ENCODE measurements at regions not wholly inside any gene's neighbourhood (a gene's known extent, or its start where the extent isn't known, plus 50 kb on each side); places are given as distances from the start of the nearest gene placed in this dataset.

DNA sequence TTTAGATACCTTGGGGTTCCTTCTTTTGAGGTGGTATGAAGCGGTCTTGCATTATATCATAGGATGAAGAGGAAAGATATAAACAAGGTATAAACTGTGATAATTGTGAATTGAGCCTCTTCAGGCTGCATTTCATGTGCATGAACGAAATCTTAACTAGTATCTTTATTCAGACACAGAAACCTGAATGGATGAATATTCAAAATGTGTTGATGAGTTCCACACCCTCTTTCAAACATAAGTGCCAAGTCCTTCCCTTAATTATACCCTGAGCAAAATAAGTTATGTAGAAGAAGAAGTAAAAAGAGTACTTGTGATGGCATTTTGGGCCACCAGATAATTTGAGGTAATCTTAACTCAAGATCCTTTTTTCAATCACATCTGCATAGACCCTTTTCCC, 103.1 kb upstream of the CFAP20DC start:
- no peak for TF ChIP-seq CTCF (IDR thresholded peaks at IDR 0.05)
- no peaks in the 10 kb centered on the region for H3K4me1 Mint-ChIP-seq (ENCODE audit: unreplicated experiment)
- peaks cover 27% of the 10 kb centered on the region for H3K27me3 Mint-ChIP-seq (ENCODE audit: unreplicated experiment)
- H3K27ac Mint-ChIP-seq (ENCODE audit: unreplicated experiment) = no peak overlapping the region
- H3K4me3 Mint-ChIP-seq (ENCODE audit: unreplicated experiment) = no peak overlapping the region
- peaks cover 14% of the 10 kb centered on the region for H3K9me3 Mint-ChIP-seq (ENCODE audit: unreplicated experiment)
- DNase-seq (ENCODE audit: extremely low spot score, unreplicated experiment) = no peak
- peaks cover 8% of the 10 kb centered on the region for H3K36me3 Mint-ChIP-seq (ENCODE audit: unreplicated experiment)

DNA sequence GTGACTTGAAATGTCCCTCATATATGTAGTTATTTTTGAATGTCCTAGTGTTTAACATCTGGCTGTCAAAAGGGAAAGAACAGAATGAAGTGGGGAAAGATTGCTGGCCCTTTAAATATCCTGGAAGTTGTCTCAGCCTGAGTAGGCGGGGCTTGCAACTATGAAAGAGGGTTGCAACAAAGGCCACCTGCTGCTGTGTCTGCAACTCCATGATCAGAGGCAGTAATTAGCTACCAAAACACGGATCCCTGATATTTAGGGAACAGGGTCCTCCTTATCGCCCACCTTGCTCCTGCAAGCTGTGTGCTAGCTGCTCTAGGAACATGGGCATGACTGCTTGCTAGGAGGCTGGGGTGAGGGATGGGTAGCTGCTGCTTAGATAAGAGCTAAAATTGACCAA, 100.2 kb upstream of the CFAP20DC start:
- H3K36me3 Mint-ChIP-seq (ENCODE audit: unreplicated experiment) = peaks cover 10% of the 10 kb centered on the region
- TF ChIP-seq CTCF (IDR thresholded peaks at IDR 0.05) = no peak
- no peak overlapping the region for H3K27ac Mint-ChIP-seq (ENCODE audit: unreplicated experiment)
- H3K9me3 Mint-ChIP-seq (ENCODE audit: unreplicated experiment) = peaks cover 27% of the 10 kb centered on the region
- no peak overlapping the region for H3K4me3 Mint-ChIP-seq (ENCODE audit: unreplicated experiment)
- DNase-seq (ENCODE audit: extremely low spot score, unreplicated experiment) = no peak
- H3K27me3 Mint-ChIP-seq (ENCODE audit: unreplicated experiment) = peaks cover 34% of the 10 kb centered on the region
- H3K4me1 Mint-ChIP-seq (ENCODE audit: unreplicated experiment) = no peaks in the 10 kb centered on the region

- Mint-ChIP-seq H3K4me3 (ENCODE audit: unreplicated experiment) (no peak overlapping the region), H3K27me3 (ENCODE audit: unreplicated experiment) (peaks cover 34% of the 10 kb centered on the region), H3K4me1 (ENCODE audit: unreplicated experiment) (no peaks in the 10 kb centered on the region), H3K36me3 (ENCODE audit: unreplicated experiment) (peaks cover 10% of the 10 kb centered on the region), H3K27ac (ENCODE audit: unreplicated experiment) (no peak overlapping the region), H3K9me3 (ENCODE audit: unreplicated experiment) (peaks cover 27% of the 10 kb centered on the region)
- TF ChIP-seq CTCF (IDR thresholded peaks at IDR 0.05) = no peak
- no peak for DNase-seq (ENCODE audit: extremely low spot score, unreplicated experiment)
Measured at GRCh38 chr3:59149166-59149565, 99.3 kb upstream of the CFAP20DC start.

DNA sequence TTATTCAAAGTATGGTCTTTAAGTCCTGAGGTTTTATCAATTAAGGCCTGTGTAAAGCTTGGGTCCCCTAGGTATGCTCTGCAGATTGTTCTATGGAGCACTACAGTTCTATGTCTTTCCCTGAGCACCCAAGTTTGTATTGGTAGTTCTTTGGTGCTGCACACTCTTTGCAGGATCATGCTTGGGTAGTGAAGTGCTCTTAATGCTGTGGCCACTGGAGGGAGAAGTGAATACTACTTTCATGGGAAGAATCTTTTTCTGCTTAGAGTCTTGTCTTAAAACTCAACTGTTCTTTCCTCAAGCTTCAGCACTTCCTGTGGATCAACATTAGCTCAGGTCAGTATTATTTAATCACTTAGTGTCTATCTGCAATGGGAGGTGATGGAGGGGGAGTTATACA, 93.6 kb upstream of the CFAP20DC start:
- peaks cover 14% of the 10 kb centered on the region for H3K9me3 Mint-ChIP-seq (ENCODE audit: unreplicated experiment)
- no peak for TF ChIP-seq CTCF (IDR thresholded peaks at IDR 0.05)
- peaks cover 3% of the 10 kb centered on the region for H3K4me1 Mint-ChIP-seq (ENCODE audit: unreplicated experiment)
- no peak for DNase-seq (ENCODE audit: extremely low spot score, unreplicated experiment)
- H3K27ac Mint-ChIP-seq (ENCODE audit: unreplicated experiment) = no peak overlapping the region
- H3K27me3 Mint-ChIP-seq (ENCODE audit: unreplicated experiment) = peaks cover 15% of the 10 kb centered on the region
- H3K4me3 Mint-ChIP-seq (ENCODE audit: unreplicated experiment) = no peak overlapping the region
- H3K36me3 Mint-ChIP-seq (ENCODE audit: unreplicated experiment) = peaks cover 2% of the 10 kb centered on the region

DNA sequence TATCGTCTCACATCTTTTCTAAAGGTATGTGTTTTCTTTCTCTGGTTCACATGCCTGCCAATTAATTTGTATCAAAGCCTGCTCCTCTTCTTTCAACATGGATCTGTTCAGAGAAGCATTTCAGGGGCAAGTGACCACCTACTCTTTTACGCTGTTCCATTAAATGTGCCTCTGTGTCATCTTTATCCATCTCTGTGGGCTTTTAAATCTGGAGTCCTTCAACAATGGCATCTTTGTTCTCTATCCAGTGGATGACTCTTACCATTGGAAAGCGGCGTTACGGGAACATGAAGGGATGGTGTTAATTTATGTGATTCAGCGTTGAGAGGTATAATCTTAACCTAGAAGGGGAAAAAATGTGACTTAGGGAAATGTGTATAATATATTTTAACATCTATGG, 92.7 kb upstream of the CFAP20DC start:
- Mint-ChIP-seq H3K4me3 (ENCODE audit: unreplicated experiment) (no peak overlapping the region), H3K4me1 (ENCODE audit: unreplicated experiment) (peaks cover 3% of the 10 kb centered on the region), H3K36me3 (ENCODE audit: unreplicated experiment) (peaks cover 2% of the 10 kb centered on the region), H3K27me3 (ENCODE audit: unreplicated experiment) (peaks cover 12% of the 10 kb centered on the region), H3K9me3 (ENCODE audit: unreplicated experiment) (peaks cover 9% of the 10 kb centered on the region), H3K27ac (ENCODE audit: unreplicated experiment) (no peak overlapping the region)
- DNase-seq (ENCODE audit: extremely low spot score, unreplicated experiment) = no peak
- TF ChIP-seq CTCF (IDR thresholded peaks at IDR 0.05) = no peak

All from osteocyte (in vitro differentiated cells).